ENCODE measurements at regions not wholly inside any gene's neighbourhood (a gene's known extent, or its start where the extent isn't known, plus 50 kb on each side); places are given as distances from the start of the nearest gene placed in this dataset.

DNA sequence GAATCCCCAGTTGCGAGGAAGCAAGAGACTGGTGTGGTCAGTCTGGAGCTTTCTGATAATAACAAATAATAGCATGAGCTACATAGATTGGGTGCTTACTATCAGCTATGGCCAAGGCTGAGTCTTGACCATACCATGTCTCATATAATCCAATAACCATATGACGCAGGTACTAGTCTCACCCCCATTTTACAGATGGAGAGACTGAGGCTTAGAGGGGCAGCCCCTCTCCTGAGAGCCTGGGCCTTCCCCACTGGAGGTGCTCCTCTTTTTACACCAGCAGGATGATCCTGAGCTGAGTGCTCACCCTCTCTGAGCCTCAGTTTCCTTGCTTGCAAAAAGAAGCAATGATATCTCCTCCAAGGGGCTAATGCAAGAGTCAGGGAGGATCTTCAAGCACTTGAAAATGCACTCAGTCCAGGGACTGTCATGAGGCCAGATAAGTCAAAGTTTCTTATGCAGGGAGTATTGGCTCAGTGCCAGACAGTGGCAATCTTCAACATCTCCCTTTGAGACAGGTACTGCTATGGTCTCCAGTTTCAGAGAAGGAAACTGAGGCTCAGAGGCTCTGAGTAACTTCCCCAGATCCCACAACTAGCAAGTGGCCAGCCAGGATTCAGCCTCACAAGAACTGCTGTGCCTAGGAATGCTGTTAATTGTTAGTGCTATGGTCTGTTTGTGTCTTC lies 149.7 kb downstream of the TFCP2L1 start:
- H3K27ac ChIP-seq (ENCODE audit: low read depth, low read length) = no peak overlapping the region
- no peak overlapping the region for H3K9ac ChIP-seq (ENCODE audit: low read depth in 1 of 2, low read length in 2 of 2)
- H3K9me3 ChIP-seq (ENCODE audit: control insufficient read depth in 1 of 2, low read length in 2 of 2) = no peaks in the 10 kb centered on the region
- no peaks in the 10 kb centered on the region for H3K27me3 ChIP-seq (ENCODE audit: control insufficient read depth in 1 of 2, insufficient read depth in 2 of 2, low read length in 2 of 2)
- no peak overlapping the region for H3K4me3 ChIP-seq (ENCODE audit: low read depth in 1 of 2, low read length in 2 of 2)
- H3K36me3 ChIP-seq (ENCODE audit: control insufficient read depth in 1 of 2, insufficient read depth in 2 of 2, low read length in 2 of 2) = no peaks in the 10 kb centered on the region
- no peaks in the 10 kb centered on the region for H3K4me1 ChIP-seq (ENCODE audit: control insufficient read depth in 1 of 2, insufficient read depth in 2 of 2, low read length in 2 of 2)

DNA sequence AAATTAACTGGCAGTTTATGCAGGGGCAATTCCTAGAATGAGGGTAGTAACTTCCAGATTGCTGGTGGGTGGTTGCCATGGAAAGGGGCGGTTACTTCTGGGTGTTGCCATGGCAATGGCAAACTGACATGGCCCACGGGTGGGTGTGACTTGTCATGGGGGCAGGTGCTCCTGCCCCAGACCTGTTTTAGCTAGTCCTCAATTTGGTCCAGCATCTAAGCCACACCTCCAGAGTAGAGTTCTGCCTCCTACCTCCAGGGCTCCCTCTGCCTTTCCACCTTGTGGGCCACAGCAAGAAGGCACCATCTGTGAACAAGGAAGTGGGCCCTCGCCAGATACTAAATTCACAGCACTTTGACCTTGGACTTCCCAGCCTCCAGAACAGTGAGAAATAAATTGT lies 148.7 kb downstream of the TFCP2L1 start:
- H3K27me3 ChIP-seq (ENCODE audit: control insufficient read depth in 1 of 2, insufficient read depth in 2 of 2, low read length in 2 of 2) = no peaks in the 10 kb centered on the region
- no peak overlapping the region for H3K27ac ChIP-seq (ENCODE audit: low read depth, low read length)
- H3K9ac ChIP-seq (ENCODE audit: low read depth in 1 of 2, low read length in 2 of 2) = no peak overlapping the region
- no peaks in the 10 kb centered on the region for H3K36me3 ChIP-seq (ENCODE audit: control insufficient read depth in 1 of 2, insufficient read depth in 2 of 2, low read length in 2 of 2)
- H3K9me3 ChIP-seq (ENCODE audit: control insufficient read depth in 1 of 2, low read length in 2 of 2) = no peaks in the 10 kb centered on the region
- no peaks in the 10 kb centered on the region for H3K4me1 ChIP-seq (ENCODE audit: control insufficient read depth in 1 of 2, insufficient read depth in 2 of 2, low read length in 2 of 2)
- H3K4me3 ChIP-seq (ENCODE audit: low read depth in 1 of 2, low read length in 2 of 2) = no peak overlapping the region

DNA sequence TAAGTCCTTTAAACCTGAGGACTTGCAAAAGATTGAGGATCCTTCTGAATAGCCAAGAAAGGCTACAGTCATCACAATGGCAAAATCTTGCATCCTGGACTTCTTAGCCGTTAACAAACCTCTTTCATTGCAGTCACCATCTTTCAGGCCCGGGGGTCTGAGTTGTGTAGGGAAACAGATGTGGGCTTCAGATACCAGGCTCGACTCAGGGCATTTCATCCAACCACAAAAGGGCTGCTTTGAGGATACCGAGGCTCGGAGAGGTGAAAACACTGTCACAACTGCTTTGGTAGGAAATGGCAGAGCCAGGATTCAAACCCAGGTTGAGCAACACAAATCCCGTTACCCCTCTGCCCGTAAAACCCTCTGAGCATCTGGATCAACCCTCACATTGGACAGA lies 147.4 kb downstream of the TFCP2L1 start:
- Histone ChIP-seq H3K4me1 (ENCODE audit: control insufficient read depth in 1 of 2, insufficient read depth in 2 of 2, low read length in 2 of 2) (no peaks in the 10 kb centered on the region), H3K4me3 (ENCODE audit: low read depth in 1 of 2, low read length in 2 of 2) (no peak overlapping the region), H3K36me3 (ENCODE audit: control insufficient read depth in 1 of 2, insufficient read depth in 2 of 2, low read length in 2 of 2) (no peaks in the 10 kb centered on the region)

DNA sequence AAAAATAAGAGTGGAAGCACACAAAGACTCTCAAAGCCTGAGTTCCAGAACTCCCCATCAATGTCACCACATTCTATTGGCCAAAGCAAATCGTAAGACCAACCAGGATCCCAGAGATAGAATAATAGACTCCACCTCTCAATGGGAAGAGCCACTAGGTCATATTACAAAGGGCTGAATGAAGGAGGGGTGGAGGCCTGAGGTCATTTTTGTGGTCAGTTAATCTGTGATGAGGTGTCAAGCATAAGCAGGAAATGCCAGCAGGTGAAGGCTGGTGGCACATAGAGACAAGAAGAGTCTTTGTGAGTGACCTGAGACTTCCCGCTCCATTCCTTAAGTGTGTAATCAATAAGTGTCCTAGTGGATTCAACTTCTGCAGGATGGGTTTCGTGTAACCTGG lies 144.3 kb downstream of the TFCP2L1 start:
- no peaks in the 10 kb centered on the region for H3K9me3 ChIP-seq (ENCODE audit: control insufficient read depth in 1 of 2, low read length in 2 of 2)

More for the DNA sequence above, 147.4 kb downstream of the TFCP2L1 start:
- Histone ChIP-seq H3K27ac (ENCODE audit: low read depth, low read length) (no peak overlapping the region), H3K27me3 (ENCODE audit: control insufficient read depth in 1 of 2, insufficient read depth in 2 of 2, low read length in 2 of 2) (no peaks in the 10 kb centered on the region), H3K9me3 (ENCODE audit: control insufficient read depth in 1 of 2, low read length in 2 of 2) (no peaks in the 10 kb centered on the region), H3K9ac (ENCODE audit: low read depth in 1 of 2, low read length in 2 of 2) (no peak overlapping the region)

DNA sequence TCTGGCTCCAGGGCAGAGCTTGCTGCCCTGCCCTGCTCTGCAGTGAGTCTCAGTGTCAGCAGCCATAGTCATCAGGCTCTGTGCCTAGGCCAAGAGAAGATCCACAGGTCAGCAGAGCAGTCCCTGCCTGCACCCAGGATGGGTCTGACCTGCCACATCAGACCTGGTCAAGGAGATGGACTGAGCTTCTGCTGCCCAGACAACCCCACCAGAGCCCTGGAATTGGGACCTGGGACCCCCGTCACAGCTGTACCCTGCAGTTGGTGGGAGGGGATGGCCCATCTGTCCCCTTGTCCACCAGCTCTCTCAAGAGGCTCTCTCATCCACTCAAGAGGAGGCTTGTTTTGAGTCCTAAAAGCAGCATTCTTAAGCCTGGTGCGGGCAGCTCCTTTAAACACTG lies 142.6 kb downstream of the TFCP2L1 start:
- no peaks in the 10 kb centered on the region for H3K9me3 ChIP-seq (ENCODE audit: control insufficient read depth in 1 of 2, low read length in 2 of 2)
- no peak overlapping the region for H3K4me3 ChIP-seq (ENCODE audit: low read depth in 1 of 2, low read length in 2 of 2)
- no peaks in the 10 kb centered on the region for H3K36me3 ChIP-seq (ENCODE audit: control insufficient read depth in 1 of 2, insufficient read depth in 2 of 2, low read length in 2 of 2)
- no peaks in the 10 kb centered on the region for H3K27me3 ChIP-seq (ENCODE audit: control insufficient read depth in 1 of 2, insufficient read depth in 2 of 2, low read length in 2 of 2)
- H3K4me1 ChIP-seq (ENCODE audit: control insufficient read depth in 1 of 2, insufficient read depth in 2 of 2, low read length in 2 of 2) = no peaks in the 10 kb centered on the region
- no peak overlapping the region for H3K9ac ChIP-seq (ENCODE audit: low read depth in 1 of 2, low read length in 2 of 2)
- H3K27ac ChIP-seq (ENCODE audit: low read depth, low read length) = no peak overlapping the region

More for the DNA sequence above, 144.3 kb downstream of the TFCP2L1 start:
- Histone ChIP-seq H3K36me3 (ENCODE audit: control insufficient read depth in 1 of 2, insufficient read depth in 2 of 2, low read length in 2 of 2) (no peaks in the 10 kb centered on the region), H3K27me3 (ENCODE audit: control insufficient read depth in 1 of 2, insufficient read depth in 2 of 2, low read length in 2 of 2) (no peaks in the 10 kb centered on the region), H3K4me1 (ENCODE audit: control insufficient read depth in 1 of 2, insufficient read depth in 2 of 2, low read length in 2 of 2) (no peaks in the 10 kb centered on the region), H3K4me3 (ENCODE audit: low read depth in 1 of 2, low read length in 2 of 2) (no peak overlapping the region), H3K9ac (ENCODE audit: low read depth in 1 of 2, low read length in 2 of 2) (no peak overlapping the region), H3K27ac (ENCODE audit: low read depth, low read length) (no peak overlapping the region)

DNA sequence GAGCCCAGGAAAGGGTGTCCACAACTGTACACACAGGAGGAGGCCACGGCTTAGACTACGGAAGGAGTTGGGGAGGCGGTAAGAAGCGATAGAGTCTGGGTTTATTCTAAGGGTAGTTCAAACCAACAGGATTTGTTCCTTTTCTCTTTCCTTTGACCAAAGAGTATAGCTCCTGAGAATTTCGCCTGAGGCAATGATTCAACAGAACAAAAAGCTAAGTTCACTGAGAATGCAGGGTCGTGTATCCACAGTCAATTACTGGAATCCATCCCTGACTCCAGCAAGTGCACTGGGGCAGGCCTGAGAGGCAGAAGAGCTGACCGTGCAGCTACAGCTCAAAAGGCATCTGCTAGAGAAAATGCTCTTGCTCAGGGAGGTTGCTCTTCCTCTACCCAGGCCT lies 140.9 kb downstream of the TFCP2L1 start:
- Histone ChIP-seq H3K27ac (ENCODE audit: low read depth, low read length) (no peak overlapping the region), H3K9ac (ENCODE audit: low read depth in 1 of 2, low read length in 2 of 2) (no peak overlapping the region), H3K27me3 (ENCODE audit: control insufficient read depth in 1 of 2, insufficient read depth in 2 of 2, low read length in 2 of 2) (no peaks in the 10 kb centered on the region)

DNA sequence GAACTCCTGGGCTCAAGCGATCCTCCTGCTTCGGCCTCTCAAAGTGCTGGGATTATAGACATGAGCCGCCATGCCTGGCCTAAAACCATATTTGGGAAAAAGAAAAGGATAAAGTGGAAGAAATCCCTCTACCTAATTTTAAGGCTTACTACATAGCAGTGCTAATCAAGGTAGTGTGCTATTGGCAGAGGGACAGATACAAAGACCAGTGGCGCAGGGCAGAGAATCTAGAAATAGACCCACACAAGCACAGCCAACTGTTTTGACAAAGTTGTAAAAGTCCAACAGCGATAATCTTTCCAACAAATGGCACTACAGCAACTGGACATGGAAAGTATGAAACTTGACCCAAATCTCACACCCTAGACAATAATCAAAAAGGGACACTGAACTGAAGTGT lies 138.4 kb downstream of the TFCP2L1 start:
- Histone ChIP-seq H3K9me3 (ENCODE audit: control insufficient read depth in 1 of 2, low read length in 2 of 2) (no peaks in the 10 kb centered on the region), H3K27ac (ENCODE audit: low read depth, low read length) (no peak overlapping the region), H3K4me3 (ENCODE audit: low read depth in 1 of 2, low read length in 2 of 2) (no peak overlapping the region), H3K27me3 (ENCODE audit: control insufficient read depth in 1 of 2, insufficient read depth in 2 of 2, low read length in 2 of 2) (no peaks in the 10 kb centered on the region), H3K9ac (ENCODE audit: low read depth in 1 of 2, low read length in 2 of 2) (no peak overlapping the region), H3K4me1 (ENCODE audit: control insufficient read depth in 1 of 2, insufficient read depth in 2 of 2, low read length in 2 of 2) (peaks cover 0 to under 1% of the 10 kb centered on the region in 2 donors), H3K36me3 (ENCODE audit: control insufficient read depth in 1 of 2, insufficient read depth in 2 of 2, low read length in 2 of 2) (no peaks in the 10 kb centered on the region)

More for the DNA sequence above, 140.9 kb downstream of the TFCP2L1 start:
- Histone ChIP-seq H3K4me3 (ENCODE audit: low read depth in 1 of 2, low read length in 2 of 2) (no peak overlapping the region), H3K36me3 (ENCODE audit: control insufficient read depth in 1 of 2, insufficient read depth in 2 of 2, low read length in 2 of 2) (no peaks in the 10 kb centered on the region), H3K9me3 (ENCODE audit: control insufficient read depth in 1 of 2, low read length in 2 of 2) (no peaks in the 10 kb centered on the region), H3K4me1 (ENCODE audit: control insufficient read depth in 1 of 2, insufficient read depth in 2 of 2, low read length in 2 of 2) (no peaks in the 10 kb centered on the region)

DNA sequence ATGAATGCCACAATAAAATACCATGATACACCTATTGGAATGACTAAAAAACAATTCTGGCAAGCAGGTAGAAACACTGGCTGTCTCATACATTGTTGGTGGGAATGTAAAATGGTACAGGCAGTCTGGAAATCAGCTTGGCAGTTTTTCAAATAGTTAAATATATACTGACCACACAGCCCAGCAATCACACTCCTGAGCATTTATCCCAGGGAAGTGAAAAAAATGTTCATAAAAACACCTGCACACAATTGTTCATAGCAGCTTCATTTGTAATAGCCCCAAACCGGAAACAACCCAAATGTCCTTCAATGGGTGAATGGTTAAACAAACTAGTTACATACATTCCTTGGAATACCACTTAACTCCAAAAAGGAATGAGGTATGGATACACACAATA lies 137.2 kb downstream of the TFCP2L1 start:
- Histone ChIP-seq H3K4me1 (ENCODE audit: control insufficient read depth in 1 of 2, insufficient read depth in 2 of 2, low read length in 2 of 2) (peaks cover 0 to 5% of the 10 kb centered on the region in 2 donors), H3K9ac (ENCODE audit: low read depth in 1 of 2, low read length in 2 of 2) (no peak overlapping the region), H3K36me3 (ENCODE audit: control insufficient read depth in 1 of 2, insufficient read depth in 2 of 2, low read length in 2 of 2) (no peaks in the 10 kb centered on the region), H3K4me3 (ENCODE audit: low read depth in 1 of 2, low read length in 2 of 2) (no peak overlapping the region), H3K27me3 (ENCODE audit: control insufficient read depth in 1 of 2, insufficient read depth in 2 of 2, low read length in 2 of 2) (no peaks in the 10 kb centered on the region), H3K27ac (ENCODE audit: low read depth, low read length) (no peak overlapping the region), H3K9me3 (ENCODE audit: control insufficient read depth in 1 of 2, low read length in 2 of 2) (no peaks in the 10 kb centered on the region)

DNA sequence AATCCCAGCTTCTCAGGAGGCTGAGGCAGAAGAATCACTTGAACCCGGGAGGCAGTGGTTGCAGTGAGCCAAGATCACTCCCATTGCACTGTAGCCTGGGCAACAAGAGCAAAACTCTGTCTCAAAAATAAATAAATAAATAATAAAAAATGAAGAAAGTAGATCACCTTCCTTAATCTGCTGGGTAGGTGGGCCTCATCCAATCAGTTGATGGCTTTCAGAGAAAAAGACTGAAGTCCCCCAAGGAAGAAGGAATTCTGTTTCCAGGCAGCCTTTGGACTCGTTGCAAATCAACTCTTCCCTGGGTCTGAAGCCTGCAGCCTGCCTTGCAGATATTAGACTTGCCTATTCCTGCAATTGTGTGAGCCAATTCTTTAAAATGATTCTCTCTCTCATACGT lies 136.5 kb downstream of the TFCP2L1 start:
- Histone ChIP-seq H3K9ac (ENCODE audit: low read depth in 1 of 2, low read length in 2 of 2) (no peak overlapping the region), H3K4me1 (ENCODE audit: control insufficient read depth in 1 of 2, insufficient read depth in 2 of 2, low read length in 2 of 2) (peaks cover 0 to 5% of the 10 kb centered on the region in 2 donors), H3K4me3 (ENCODE audit: low read depth in 1 of 2, low read length in 2 of 2) (no peak overlapping the region), H3K36me3 (ENCODE audit: control insufficient read depth in 1 of 2, insufficient read depth in 2 of 2, low read length in 2 of 2) (no peaks in the 10 kb centered on the region), H3K27ac (ENCODE audit: low read depth, low read length) (no peak overlapping the region), H3K27me3 (ENCODE audit: control insufficient read depth in 1 of 2, insufficient read depth in 2 of 2, low read length in 2 of 2) (no peaks in the 10 kb centered on the region), H3K9me3 (ENCODE audit: control insufficient read depth in 1 of 2, low read length in 2 of 2) (no peaks in the 10 kb centered on the region)

DNA sequence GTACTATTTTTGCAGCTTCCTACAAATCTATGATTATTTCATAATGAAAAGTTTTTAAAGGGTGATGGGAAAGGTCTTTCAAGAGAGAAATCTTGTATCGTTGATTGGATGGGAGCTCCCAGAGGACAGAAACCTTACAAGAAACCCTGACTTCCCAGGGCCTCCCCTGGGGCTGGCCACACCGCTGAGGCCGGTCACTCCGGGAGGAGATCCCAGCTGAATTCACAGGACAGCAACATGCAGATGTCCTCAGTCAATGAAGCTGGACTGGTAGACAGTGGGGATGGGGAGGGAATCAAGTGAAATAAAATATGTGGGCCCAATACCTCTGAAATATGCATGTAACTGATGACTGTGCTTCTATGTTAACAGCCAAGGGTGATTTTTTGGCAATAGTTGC lies 135.6 kb downstream of the TFCP2L1 start:
- Histone ChIP-seq H3K4me3 (ENCODE audit: low read depth in 1 of 2, low read length in 2 of 2) (no peak overlapping the region), H3K27ac (ENCODE audit: low read depth, low read length) (no peak overlapping the region), H3K27me3 (ENCODE audit: control insufficient read depth in 1 of 2, insufficient read depth in 2 of 2, low read length in 2 of 2) (no peaks in the 10 kb centered on the region), H3K9me3 (ENCODE audit: control insufficient read depth in 1 of 2, low read length in 2 of 2) (no peaks in the 10 kb centered on the region), H3K9ac (ENCODE audit: low read depth in 1 of 2, low read length in 2 of 2) (no peak overlapping the region), H3K4me1 (ENCODE audit: control insufficient read depth in 1 of 2, insufficient read depth in 2 of 2, low read length in 2 of 2) (peaks cover 0 to 5% of the 10 kb centered on the region in 2 donors), H3K36me3 (ENCODE audit: control insufficient read depth in 1 of 2, insufficient read depth in 2 of 2, low read length in 2 of 2) (no peaks in the 10 kb centered on the region)
